ENCODE measurements at regions not wholly inside any gene's neighbourhood (a gene's known extent, or its start where the extent isn't known, plus 50 kb on each side); places are given as distances from the start of the nearest gene placed in this dataset.
"Not testable (repeated sequence)": the region's sequence is repeated elsewhere in the genome, so short reads cannot be mapped to it uniquely, and the experiment has no call there.

DNA sequence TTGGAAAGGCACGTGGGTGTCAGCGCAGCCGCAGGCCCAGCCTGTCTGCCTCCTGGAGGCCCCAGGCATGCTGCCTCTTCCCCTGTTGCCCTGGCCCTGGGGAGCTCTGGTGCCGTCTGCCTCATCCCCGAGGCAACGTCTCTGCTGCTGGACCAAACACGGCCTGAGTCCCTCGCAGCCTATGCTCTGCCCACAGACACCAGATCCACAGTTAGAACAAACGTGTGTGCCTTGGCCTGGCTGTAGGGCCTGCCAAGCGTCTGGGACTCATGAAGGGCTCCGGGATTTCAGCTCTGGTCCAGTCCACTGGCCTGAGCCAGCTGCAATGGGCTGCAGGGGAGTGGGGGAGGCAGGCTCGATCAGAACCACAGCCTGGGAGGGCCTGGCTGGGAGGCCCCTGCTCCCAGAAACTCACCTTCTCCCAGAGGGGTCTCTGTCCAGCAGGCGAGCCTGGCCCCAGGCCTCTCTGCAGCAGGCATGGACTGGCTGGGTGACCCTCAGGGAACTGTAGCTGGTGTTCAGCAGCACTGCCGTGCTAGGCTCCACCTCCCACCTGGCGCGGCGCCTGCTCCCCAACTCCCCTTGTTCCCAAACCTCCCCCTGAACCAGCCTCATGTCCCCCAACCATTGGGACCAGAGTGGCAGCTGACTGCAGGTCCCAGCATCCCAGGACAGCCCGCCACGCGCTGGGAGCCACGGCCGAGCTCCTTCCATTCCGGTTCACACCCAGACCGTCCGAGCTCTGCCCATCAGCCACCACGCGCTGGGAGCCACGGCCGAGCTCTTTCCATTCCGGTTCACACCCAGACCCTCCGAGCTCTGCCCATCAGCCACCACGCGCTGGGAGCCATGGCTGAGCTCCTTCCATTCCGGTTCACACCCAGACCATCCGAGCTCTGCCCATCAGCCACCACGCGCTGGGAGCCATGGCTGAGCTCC lies 197.0 kb downstream of the DLL1 start:
- no peak for DNase-seq

GRCh38 chr6:170093276-170093657 lies 197.6 kb downstream of the DLL1 start:
- no peak for DNase-seq

DNA sequence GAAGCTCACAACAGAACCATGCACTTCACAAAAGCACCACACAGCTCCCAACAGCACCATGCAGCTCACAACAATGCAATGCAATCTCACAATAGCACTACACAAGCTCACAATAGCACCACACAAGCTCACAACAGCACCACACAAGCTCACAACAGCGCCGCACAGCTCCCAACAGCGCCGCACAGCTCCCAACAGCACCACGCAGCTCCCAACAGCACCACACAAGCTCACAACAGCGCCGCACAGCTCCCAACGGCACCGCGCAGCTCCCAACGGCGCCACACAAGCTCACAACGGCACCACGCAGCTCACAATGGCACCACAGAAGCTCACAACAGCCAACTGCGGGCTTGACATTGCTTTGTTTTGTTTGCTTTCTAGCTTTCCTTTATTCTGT lies 198.1 kb downstream of the DLL1 start:
- no peak for DNase-seq

GRCh38 chr6:170091639-170092579 lies 199.0 kb downstream of the DLL1 start:
- DNase-seq = no peak

- DNase-seq = no peak
Observed at GRCh38 chr6:170091000-170091638, 199.8 kb downstream of the DLL1 start.

DNA sequence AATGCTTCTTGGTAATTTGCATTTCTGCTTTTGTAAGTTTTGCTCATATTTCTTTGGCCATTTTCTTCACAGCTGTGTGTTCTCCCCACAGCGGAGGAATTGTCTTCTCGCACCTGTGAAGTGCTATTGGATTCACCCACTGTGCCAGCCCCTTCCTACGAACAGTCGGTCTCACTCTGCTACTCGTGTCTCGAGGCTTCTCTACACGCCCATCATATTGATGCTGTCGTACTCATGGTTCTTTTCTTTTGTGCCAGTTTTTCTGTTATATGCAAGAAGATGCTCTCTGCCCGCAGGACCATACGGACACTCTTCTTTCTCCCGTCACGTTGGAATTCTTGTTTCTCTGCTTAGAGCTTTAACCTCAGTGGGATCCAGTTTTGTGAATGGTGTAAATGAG lies 200.3 kb downstream of the DLL1 start:
- no peak for DNase-seq

DNA sequence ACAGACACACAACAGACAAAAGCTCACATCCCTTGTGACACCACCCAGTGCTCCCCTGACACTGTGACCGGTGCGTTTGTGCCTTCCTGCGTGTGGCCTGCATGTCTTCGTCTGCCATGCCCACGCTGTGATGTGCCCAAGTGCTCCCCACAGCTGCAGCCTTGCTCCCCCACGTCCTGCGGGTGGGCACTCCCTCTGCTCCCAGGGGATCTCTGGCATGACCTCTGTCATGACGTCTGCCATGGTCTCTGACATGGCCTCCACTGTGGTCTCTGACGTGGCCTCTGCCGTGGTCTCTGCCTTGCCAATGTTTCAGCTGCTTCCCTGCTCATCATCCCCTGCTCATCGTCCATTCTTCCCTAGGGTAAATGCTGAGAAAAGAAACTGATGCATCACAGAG lies 200.9 kb downstream of the DLL1 start:
- DNase-seq = no peak

DNA sequence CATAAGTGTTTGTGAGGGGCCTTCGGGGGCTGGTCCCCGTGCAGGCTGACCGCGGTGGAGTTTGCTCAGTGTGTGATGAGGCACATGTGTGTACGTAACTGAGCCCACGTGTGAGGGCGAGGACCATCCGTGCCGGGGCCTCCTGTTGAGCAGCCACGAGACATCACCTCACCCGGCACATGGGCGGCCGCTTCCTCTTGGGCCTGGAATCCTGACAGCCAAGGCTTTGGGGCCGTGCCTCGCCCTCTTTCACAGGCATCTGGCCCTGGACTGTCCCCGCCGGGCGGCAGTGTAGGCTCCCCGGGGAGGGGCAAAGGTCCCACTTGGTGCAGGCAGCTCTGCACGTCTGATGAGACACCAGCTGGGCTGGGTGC lies 202.3 kb downstream of the DLL1 start:
- no peak for DNase-seq

DNA sequence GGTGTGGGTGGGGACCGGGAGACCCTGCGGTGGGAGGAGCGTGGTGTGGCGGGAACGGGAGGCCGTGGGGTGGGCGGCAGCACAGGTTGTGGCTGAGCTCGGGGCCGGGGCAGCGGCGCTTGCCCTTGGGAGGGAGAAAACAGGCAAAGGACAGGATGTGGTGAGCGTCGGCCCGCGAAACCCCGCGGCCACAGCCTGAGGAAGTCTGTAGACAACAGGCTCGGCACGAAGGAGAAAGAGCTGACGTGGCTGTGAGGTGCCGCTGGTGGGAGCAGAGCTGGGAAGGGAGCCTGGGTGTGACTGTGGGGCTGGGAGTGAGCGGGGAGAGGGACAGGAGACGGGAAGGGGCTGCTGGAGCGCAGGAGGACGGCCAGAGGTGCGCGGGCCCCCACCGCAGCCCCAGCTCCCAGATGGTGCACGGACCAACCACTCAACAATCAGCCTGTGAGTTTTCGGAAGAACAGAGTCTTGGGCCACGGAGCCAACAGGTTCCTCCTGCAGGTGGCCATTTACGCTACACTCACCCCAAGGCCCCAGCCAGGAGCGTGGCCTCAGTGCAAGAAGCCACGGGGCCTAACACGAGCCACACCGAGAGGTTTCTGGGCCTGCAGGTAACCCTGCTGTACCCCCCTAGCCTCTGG lies 202.8 kb downstream of the DLL1 start:
- no peak for DNase-seq

- not testable (repeated sequence) for DNase-seq
Observed at GRCh38 chr6:170087421-170087780, 203.5 kb downstream of the DLL1 start.

- DNase-seq = no peak
Observed at GRCh38 chr6:170086639-170087420, 204.0 kb downstream of the DLL1 start.

DNA sequence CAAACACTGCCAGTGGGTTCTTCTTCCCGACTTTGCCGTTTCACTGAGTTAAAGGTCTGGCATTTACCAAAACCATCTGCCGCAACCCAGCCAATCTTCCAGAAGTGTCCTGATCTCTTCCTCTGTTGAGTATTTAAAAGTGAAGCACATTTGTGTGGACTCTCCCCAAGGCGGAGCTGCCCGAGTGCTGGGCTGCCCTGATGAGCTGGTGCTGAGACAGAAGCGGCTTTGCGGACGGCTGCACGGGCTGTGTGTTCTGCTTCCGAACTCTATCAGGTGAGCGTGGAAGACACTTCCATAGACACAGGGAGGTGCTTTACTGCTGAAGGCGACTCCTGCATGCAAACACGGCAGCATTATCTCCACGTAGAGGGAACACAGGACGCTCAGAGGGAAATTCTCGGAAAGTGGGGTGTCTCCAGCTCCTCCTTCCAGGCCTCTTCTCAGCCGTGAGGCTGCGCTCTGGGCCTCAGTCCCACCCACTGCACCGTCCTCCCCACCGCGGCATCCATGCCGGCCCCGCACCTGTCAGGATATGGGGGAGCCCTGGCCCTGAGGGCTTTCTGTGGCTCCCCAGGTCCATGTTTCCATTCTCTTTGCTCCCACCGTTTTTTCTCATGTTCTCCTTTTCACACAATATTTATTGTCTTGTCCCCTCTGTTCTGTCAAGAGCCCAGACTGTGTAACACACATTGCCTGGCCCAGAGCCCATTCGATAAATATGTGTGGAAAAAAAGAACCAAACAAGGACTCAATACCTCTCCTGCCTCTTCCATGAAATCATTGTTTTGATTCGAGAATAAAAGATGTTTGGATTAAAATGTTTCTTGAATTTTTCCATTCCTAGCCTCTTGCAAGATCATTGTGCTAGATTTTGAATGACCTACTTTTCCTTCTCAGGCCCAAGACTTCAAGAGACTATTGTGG lies 205.1 kb downstream of the DLL1 start:
- no peak for DNase-seq

DNA sequence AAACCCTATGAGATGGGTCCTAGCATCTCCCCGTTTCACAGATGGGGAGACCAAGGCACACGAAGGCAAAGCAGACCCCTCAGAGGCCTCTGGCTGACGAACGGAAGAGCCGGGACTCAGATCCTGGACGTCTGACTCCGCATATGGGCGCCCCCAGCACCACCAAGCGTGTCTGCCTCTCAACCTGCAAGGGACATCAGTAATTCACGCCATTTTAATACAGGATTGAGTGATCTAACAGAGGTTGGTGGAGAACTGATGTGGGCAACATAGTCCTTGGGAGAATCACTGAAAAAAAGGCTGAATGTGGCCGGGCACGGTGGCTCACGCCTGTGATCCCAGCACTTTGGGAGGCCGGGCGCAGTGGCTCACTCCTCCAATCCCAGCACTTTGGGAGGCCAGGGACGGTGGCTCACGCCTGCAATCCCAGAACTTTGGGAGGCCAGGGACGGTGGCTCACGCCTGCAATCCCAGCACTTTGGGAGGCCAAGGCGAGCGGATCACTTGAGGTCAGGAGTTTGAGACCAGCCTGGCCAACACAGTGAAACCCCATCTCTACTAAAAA lies 206.6 kb downstream of the DLL1 start:
- no peak for DNase-seq

GRCh38 chr6:170083236-170084051 lies 207.4 kb downstream of the DLL1 start:
- DNase-seq = no peak

DNA sequence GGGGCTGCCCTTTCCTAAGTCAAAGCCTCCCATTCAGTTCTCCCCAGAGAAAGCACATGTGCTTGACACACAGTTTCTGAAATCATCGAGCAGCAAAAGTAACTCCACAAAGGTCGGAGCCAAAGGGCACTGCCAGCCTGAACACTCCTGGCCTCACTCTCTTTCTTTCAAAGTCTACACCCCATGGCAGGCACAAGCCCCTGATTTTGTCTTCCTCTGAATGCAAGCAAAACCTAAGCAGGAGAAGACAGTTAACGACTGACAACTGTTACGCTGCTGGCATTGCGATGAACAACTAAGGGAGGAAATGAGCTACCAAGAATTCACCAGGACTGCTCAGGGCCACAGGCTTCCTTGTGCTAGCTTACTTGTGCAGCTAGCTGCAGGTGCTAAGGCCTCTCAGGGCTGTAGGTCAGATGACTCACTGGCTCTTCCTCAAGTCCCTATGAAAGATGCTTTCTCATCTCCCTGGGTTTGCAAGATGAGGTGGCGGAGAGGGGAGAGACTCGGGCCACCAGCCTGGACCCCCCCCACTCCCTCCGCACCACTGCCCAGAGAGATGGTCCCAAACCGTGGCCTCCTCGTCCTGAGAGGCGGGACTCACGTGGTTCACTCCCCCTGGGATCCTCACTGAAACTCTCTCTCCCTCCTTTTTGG lies 208.2 kb downstream of the DLL1 start:
- no peak for DNase-seq

GRCh38 chr6:170082067-170082466 lies 208.8 kb downstream of the DLL1 start:
- DNase-seq = no peak

DNA sequence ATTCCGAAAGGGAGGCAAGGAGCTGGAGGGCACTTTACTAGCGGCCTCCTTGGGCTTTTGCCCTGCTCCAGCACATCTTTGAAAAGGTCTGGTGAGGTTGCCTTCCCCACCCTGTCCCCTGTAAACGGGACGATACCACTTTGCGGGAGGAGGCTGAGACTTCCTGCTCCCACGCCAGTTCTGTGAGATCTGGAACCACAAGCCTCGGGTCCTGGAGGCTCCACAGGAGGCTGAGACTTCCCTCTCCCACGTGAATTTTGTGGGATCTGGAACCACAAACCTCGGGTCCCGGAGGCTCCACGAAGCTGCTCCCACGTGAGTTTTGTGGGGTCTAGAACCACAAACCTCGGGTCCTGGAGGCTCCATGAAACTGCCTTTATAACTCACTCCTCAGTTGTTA lies 209.3 kb downstream of the DLL1 start:
- DNase-seq = no peak

DNA sequence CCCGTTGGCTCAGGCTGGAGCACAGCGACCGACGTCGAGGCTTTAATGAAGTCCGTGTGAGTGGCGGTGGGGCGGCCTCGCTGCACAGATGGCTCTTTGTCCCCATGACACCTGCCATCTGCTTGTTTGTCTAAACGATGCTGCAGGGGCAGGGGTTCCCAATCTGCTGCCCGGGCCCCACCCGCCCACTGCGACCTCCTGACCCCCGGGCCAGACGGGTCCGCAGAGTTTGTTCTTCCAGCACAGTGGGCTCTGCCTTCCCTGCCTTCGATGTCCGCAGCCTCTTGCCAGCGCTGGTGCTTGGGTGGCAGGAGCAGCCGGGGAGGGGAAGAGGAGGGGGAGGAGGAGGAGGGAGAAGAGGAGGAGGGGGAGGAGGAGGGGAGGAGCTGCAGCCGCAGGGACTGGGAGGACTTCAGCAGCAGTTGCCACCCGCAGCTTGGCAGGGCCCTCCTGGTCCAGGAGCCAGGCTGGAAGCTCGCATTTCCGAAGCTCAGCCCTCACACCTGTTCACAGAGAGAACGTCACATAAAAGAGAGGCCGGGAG lies 210.0 kb downstream of the DLL1 start:
- DNase-seq = no peak

All from activated T-cell treated with anti-CD3 and anti-CD28 coated beads for 4 hours (primary cell).